SK-N-SH (cell line): ENCODE measurements at regions not wholly inside any gene's neighbourhood (a gene's known extent, or its start where the extent isn't known, plus 50 kb on each side); places are given as distances from the start of the nearest gene placed in this dataset.

Source experiments
- CTCF ChIA-PET: fragments of 300-600, 350-600 bp; formaldehyde crosslinking; extraction: SDS; loops from one replicate; lab custom pipeline; 2021; lab: Yijun Ruan, JAX
- POLR2A ChIA-PET: fragments of 350-600 bp; sonication (Branson Sonifier 250); formaldehyde crosslinking; extraction: SDS; loops from one replicate; lab custom pipeline; 2020; ENCODE audit warnings: antibody characterized with exemption, inconsistent platforms; lab: Yijun Ruan, JAX
- DNase-seq: peaks from one replicate; pipeline ENCODE4 v3.0.0; 2012
- H2AFZ ChIP-seq: fragments of 200-600 bp; sonication (generic); 2 replicates; pipeline ENCODE4 v1.8.1; 2016; ENCODE audit warnings: antibody characterized with exemption, mild to moderate bottlenecking, low read depth
- H3F3A ChIP-seq: fragments of 200-600 bp; sonication (generic); replicated peaks from 2 replicates; pipeline ENCODE3; 2016; ENCODE audit warnings: antibody characterized with exemption, mild to moderate bottlenecking; ENCODE audit not compliant: insufficient read depth
- H3K27ac ChIP-seq, 2 experiments: fragments of 200-500 bp in 1 of 2; fragments of 200-600 bp in 1 of 2; sonication (Bioruptor generic) in 1 of 2; sonication (generic), shearing (Covaris generic) in 1 of 2; 2 replicates each; pipeline versions ENCODE4 v1.5.1 to v1.6.1; 2014 to 2016; ENCODE audit warnings: low read depth in 2 of 2, inconsistent platforms in 1 of 2, low read length in 1 of 2, mild to moderate bottlenecking in 1 of 2, mixed read lengths in 1 of 2
- H3K27me3 ChIP-seq: fragments of 200-600 bp; sonication (generic), shearing (Covaris generic); 2 replicates; pipeline ENCODE4 v1.6.1; 2016; ENCODE audit warnings: mixed run types; ENCODE audit not compliant: insufficient read depth
- H3K36me3 ChIP-seq, 2 experiments: fragments of 200-500 bp in 1 of 2; fragments of 200-600 bp in 1 of 2; sonication (Bioruptor generic) in 1 of 2; sonication (generic) in 1 of 2; replicated peaks in 1 of 2; 2 replicates each; pipeline versions ENCODE3 to v1.5.1; 2014 to 2016; ENCODE audit warnings: low read length in 1 of 2, mild to moderate bottlenecking in 1 of 2; ENCODE audit not compliant: insufficient read depth in 2 of 2, control insufficient read depth in 1 of 2
- H3K4me1 ChIP-seq, 2 experiments: fragments of 200-500 bp in 1 of 2; fragments of 200-600 bp in 1 of 2; sonication (Bioruptor generic) in 1 of 2; sonication (generic), shearing (Covaris generic) in 1 of 2; 2 replicates each; pipeline versions ENCODE4 v1.5.1 to v1.6.1; 2014 to 2016; ENCODE audit warnings: low read depth in 1 of 2, low read length in 1 of 2, mixed run types in 1 of 2; ENCODE audit not compliant: insufficient read depth in 2 of 2, control insufficient read depth in 1 of 2
- H3K4me2 ChIP-seq: fragments of 200-600 bp; sonication (generic), shearing (Covaris generic); 2 replicates; pipeline ENCODE4 v1.6.1; 2017; ENCODE audit warnings: mixed run types
- H3K4me3 ChIP-seq, 2 experiments: fragments of 200-500 bp in 1 of 2; fragments of 200-600 bp in 1 of 2; sonication (Bioruptor generic) in 1 of 2; sonication (generic), shearing (Covaris generic) in 1 of 2; 2 replicates each; pipeline versions ENCODE4 v1.5.1 to v1.8.1; 2014 to 2016; ENCODE audit warnings: low read depth in 2 of 2, inconsistent platforms in 1 of 2, low read length in 1 of 2, mild to moderate bottlenecking in 1 of 2, mixed read lengths in 1 of 2, moderate library complexity in 1 of 2
- H3K79me2 ChIP-seq: fragments of 200-600 bp; sonication (generic); 2 replicates; pipeline ENCODE4 v1.8.1; 2017; ENCODE audit warnings: mild to moderate bottlenecking; ENCODE audit not compliant: insufficient read depth
- H3K9ac ChIP-seq: fragments of 200-600 bp; sonication (generic); 2 replicates; pipeline ENCODE4 v1.6.1; 2017; ENCODE audit warnings: mixed run types
- H3K9me2 ChIP-seq: fragments of 200-600 bp; sonication (generic); 2 replicates; pipeline ENCODE4 v1.6.1; 2017; ENCODE audit warnings: mixed run types
- H3K9me3 ChIP-seq: fragments of 200-600 bp; sonication (generic); 2 replicates; pipeline ENCODE4 v1.6.1; 2017; ENCODE audit warnings: mixed run types, mild to moderate bottlenecking, moderate library complexity
- H4K20me1 ChIP-seq: fragments of 200-600 bp; sonication (generic); 2 replicates; pipeline ENCODE4 v1.6.1; 2017; ENCODE audit warnings: mild to moderate bottlenecking, mixed run types; ENCODE audit not compliant: insufficient read depth
- CHD2 ChIP-seq: fragments of 150-350 bp; IDR thresholded peaks from 2 replicates; pipeline ENCODE4 v1.6.1; 2018; ENCODE audit warnings: low read length; ENCODE audit not compliant: partially characterized antibody
- EP300 ChIP-seq, 2 experiments: IDR thresholded peaks; 2 replicates each; pipeline versions ENCODE4 v1.4.0 to v1.6.1; 2012; ENCODE audit warnings: borderline replicate concordance in 1 of 2, low read depth in 1 of 2, low read length in 1 of 2
- GABPA ChIP-seq: IDR thresholded peaks from 2 replicates; pipeline ENCODE4 v1.4.0; 2012; ENCODE audit warnings: low read depth, mild to moderate bottlenecking
- GATA2 ChIP-seq: sonication (generic); formaldehyde crosslinking; IDR thresholded peaks from 2 replicates; pipeline ENCODE4 v1.5.0; 2020; ENCODE audit warnings: mild to moderate bottlenecking, missing genetic modification reagents
- JUND ChIP-seq: IDR thresholded peaks from 2 replicates; pipeline ENCODE4 v1.4.0; 2012
- MEF2A ChIP-seq: IDR thresholded peaks from 2 replicates; pipeline ENCODE4 v1.4.0; 2012; ENCODE audit warnings: low read depth, borderline replicate concordance
- MXI1 ChIP-seq: IDR thresholded peaks from 2 replicates; pipeline ENCODE4 v1.6.1; 2012; ENCODE audit warnings: mild to moderate bottlenecking, low read depth, low read length, improper control_type of control experiment
- RXRA ChIP-seq: IDR thresholded peaks from 2 replicates; pipeline ENCODE4 v1.4.0; 2012; ENCODE audit warnings: low read depth, mild to moderate bottlenecking, borderline replicate concordance
- SIN3A ChIP-seq: IDR thresholded peaks from 2 replicates; pipeline ENCODE4 v1.6.1; 2012; ENCODE audit warnings: low read depth, mild to moderate bottlenecking, low read length, moderate library complexity, borderline replicate concordance
- TAF1 ChIP-seq: IDR thresholded peaks from 2 replicates; pipeline ENCODE4 v1.6.1; 2012; ENCODE audit warnings: low read depth, mild to moderate bottlenecking, low read length, moderate library complexity, borderline replicate concordance
- TCF12 ChIP-seq: IDR thresholded peaks from 2 replicates; pipeline ENCODE4 v1.4.0; 2012
- TEAD4 ChIP-seq: IDR thresholded peaks from 2 replicates; pipeline ENCODE4 v1.4.0; 2012; ENCODE audit warnings: mild to moderate bottlenecking, borderline replicate concordance; ENCODE audit not compliant: insufficient read depth
- YY1 ChIP-seq: IDR thresholded peaks from 2 replicates; pipeline ENCODE4 v1.4.0; 2012; ENCODE audit warnings: low read depth, mild to moderate bottlenecking
- WGBS: methylation state at CpG from one replicate; pipeline ENCODE4 v1.1.6; 2017; ENCODE audit warnings: low lambda C conversion rate; 5-methylcytosine and 5-hydroxymethylcytosine counted together
- TF ChIP-seq, protein P1 (sequence below): fragments of 200-600 bp; sonication (generic); IDR thresholded peaks from 2 replicates; pipeline ENCODE4 v1.6.1; 2017; ENCODE audit warnings: antibody characterized with exemption, mild to moderate bottlenecking, moderate library complexity
- TF ChIP-seq, protein P2 (sequence below): IDR thresholded peaks from 2 replicates; pipeline ENCODE4 v1.4.0; 2012; ENCODE audit warnings: low read depth, borderline replicate concordance
- TF ChIP-seq, protein P3 (sequence below): IDR thresholded peaks from 2 replicates; pipeline ENCODE4; 2012
- TF ChIP-seq, protein P4 (sequence below): fragments of 150-350 bp; IDR thresholded peaks from 2 replicates; pipeline ENCODE4 v1.6.1; 2016; ENCODE audit warnings: mild to moderate bottlenecking, low read depth, low read length
- TF ChIP-seq, protein P5 (sequence below): IDR thresholded peaks from 2 replicates; pipeline ENCODE4 v1.4.0; 2012; ENCODE audit warnings: low read depth

DNA sequence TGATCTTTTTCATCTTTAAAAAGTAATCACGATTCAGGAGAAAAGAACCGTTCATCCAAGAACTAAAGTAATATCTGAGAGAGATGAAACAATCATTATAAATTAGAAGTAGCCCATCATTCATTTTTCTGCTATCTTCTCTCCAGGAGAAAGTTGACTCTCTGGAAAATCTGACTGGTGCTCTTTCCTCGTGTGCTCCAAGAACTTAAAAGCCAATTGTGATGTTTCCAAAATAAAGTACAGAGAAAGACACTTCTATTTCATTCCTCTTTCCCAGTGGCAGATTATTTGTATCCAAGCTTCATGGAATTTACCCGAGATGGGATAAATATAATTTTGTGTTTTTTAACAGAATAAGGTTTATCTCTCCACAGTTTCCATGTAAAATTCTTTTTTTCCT, 212.5 kb upstream of the NOCT start:
- H2AFZ ChIP-seq: no peak overlapping the region
- POLR2A ChIA-PET: no interaction called here
- no peaks in the 10 kb centered on the region for H3K4me1 ChIP-seq
- CTCF ChIA-PET: no interaction called here
- 31% methylated on average over 4 of the region's 4 CpGs for WGBS
- TF ChIP-seq TAF1: no peak
- no peak for TF ChIP-seq JUND
- no peak for TF ChIP-seq CHD2
- TF ChIP-seq, protein P1, sequence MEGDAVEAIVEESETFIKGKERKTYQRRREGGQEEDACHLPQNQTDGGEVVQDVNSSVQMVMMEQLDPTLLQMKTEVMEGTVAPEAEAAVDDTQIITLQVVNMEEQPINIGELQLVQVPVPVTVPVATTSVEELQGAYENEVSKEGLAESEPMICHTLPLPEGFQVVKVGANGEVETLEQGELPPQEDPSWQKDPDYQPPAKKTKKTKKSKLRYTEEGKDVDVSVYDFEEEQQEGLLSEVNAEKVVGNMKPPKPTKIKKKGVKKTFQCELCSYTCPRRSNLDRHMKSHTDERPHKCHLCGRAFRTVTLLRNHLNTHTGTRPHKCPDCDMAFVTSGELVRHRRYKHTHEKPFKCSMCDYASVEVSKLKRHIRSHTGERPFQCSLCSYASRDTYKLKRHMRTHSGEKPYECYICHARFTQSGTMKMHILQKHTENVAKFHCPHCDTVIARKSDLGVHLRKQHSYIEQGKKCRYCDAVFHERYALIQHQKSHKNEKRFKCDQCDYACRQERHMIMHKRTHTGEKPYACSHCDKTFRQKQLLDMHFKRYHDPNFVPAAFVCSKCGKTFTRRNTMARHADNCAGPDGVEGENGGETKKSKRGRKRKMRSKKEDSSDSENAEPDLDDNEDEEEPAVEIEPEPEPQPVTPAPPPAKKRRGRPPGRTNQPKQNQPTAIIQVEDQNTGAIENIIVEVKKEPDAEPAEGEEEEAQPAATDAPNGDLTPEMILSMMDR: no peak
- TF ChIP-seq YY1: no peak
- TF ChIP-seq, protein P2, sequence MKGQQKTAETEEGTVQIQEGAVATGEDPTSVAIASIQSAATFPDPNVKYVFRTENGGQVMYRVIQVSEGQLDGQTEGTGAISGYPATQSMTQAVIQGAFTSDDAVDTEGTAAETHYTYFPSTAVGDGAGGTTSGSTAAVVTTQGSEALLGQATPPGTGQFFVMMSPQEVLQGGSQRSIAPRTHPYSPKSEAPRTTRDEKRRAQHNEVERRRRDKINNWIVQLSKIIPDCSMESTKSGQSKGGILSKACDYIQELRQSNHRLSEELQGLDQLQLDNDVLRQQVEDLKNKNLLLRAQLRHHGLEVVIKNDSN: no peak
- no peak for TF ChIP-seq SIN3A
- no peak for TF ChIP-seq MXI1
- no peak for TF ChIP-seq GABPA
- no peak for TF ChIP-seq MEF2A
- TF ChIP-seq, protein P3, sequence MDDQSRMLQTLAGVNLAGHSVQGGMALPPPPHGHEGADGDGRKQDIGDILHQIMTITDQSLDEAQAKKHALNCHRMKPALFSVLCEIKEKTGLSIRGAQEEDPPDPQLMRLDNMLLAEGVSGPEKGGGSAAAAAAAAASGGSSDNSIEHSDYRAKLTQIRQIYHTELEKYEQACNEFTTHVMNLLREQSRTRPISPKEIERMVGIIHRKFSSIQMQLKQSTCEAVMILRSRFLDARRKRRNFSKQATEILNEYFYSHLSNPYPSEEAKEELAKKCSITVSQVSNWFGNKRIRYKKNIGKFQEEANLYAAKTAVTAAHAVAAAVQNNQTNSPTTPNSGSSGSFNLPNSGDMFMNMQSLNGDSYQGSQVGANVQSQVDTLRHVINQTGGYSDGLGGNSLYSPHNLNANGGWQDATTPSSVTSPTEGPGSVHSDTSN: no peak
- no peak for TF ChIP-seq GATA2 (CRISPR knock-in tag)
- TF ChIP-seq RXRA: no peak
- TF ChIP-seq, protein P4, sequence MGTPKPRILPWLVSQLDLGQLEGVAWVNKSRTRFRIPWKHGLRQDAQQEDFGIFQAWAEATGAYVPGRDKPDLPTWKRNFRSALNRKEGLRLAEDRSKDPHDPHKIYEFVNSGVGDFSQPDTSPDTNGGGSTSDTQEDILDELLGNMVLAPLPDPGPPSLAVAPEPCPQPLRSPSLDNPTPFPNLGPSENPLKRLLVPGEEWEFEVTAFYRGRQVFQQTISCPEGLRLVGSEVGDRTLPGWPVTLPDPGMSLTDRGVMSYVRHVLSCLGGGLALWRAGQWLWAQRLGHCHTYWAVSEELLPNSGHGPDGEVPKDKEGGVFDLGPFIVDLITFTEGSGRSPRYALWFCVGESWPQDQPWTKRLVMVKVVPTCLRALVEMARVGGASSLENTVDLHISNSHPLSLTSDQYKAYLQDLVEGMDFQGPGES: no peak
- TF ChIP-seq TCF12: no peak
- TF ChIP-seq, protein P5, sequence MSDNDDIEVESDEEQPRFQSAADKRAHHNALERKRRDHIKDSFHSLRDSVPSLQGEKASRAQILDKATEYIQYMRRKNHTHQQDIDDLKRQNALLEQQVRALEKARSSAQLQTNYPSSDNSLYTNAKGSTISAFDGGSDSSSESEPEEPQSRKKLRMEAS: no peak
- TF ChIP-seq EP300 (IDR thresholded peaks at IDR 0.05; ENCODE audit: borderline replicate concordance in 1 of 2, low read depth in 1 of 2, low read length in 1 of 2): no peak
- no peak for TF ChIP-seq TEAD4
- H3K9me3 ChIP-seq: no peaks in the 10 kb centered on the region
- no peaks in the 10 kb centered on the region for H3K79me2 ChIP-seq
- no peak overlapping the region for H3K27ac ChIP-seq
- no peak overlapping the region for H3K4me2 ChIP-seq
- H3K36me3 ChIP-seq: no peaks in the 10 kb centered on the region
- no peaks in the 10 kb centered on the region for H3F3A ChIP-seq
- H3K27me3 ChIP-seq: peaks cover 12% of the 10 kb centered on the region; the same call in 1 of the 2 replicates
- H3K9ac ChIP-seq: no peak overlapping the region
- no peak for DNase-seq
- no peaks in the 10 kb centered on the region for H3K9me2 ChIP-seq
- H3K4me3 ChIP-seq: no peak overlapping the region
- H4K20me1 ChIP-seq: no peaks in the 10 kb centered on the region
